Smooth muscle cell (in vitro differentiated cells): ENCODE measurements at regions not wholly inside any gene's neighbourhood (a gene's known extent, or its start where the extent isn't known, plus 50 kb on each side); places are given as distances from the start of the nearest gene placed in this dataset.

Experiments
- DNase-seq: peaks from one replicate; lab custom pipeline; 2025; ENCODE audit not compliant: unreplicated experiment; lab: John Stamatoyannopoulos, UW
- H2AFZ ChIP-seq: fragments of 200-600 bp; sonication (generic); 2 replicates; pipeline ENCODE4 v1.6.0; 2016; ENCODE audit warnings: antibody characterized with exemption, low read depth, mild to moderate bottlenecking
- H3F3A ChIP-seq: fragments of 200-600 bp; sonication (generic); 2 replicates; pipeline ENCODE4 v1.6.0; 2017; ENCODE audit warnings: antibody characterized with exemption, low read depth
- H3K27ac ChIP-seq: fragments of 200-600 bp; sonication (generic); 2 replicates; pipeline ENCODE4 v1.5.1; 2016; ENCODE audit warnings: low read depth, mild to moderate bottlenecking
- H3K27me3 ChIP-seq: fragments of 200-600 bp; sonication (generic); 2 replicates; pipeline ENCODE4 v1.6.1; 2016; ENCODE audit warnings: low read depth, mild to moderate bottlenecking
- H3K36me3 ChIP-seq: fragments of 200-600 bp; sonication (generic); 2 replicates; pipeline ENCODE4 v1.5.1; 2016; ENCODE audit warnings: low read depth
- H3K4me1 ChIP-seq: fragments of 200-600 bp; sonication (generic); 2 replicates; pipeline ENCODE4 v1.5.1; 2016; ENCODE audit warnings: low read depth
- H3K4me2 ChIP-seq: fragments of 200-600 bp; sonication (generic); 2 replicates; pipeline ENCODE4 v1.6.0; 2016; ENCODE audit warnings: mild to moderate bottlenecking
- H3K4me3 ChIP-seq: fragments of 200-600 bp; sonication (generic); 2 replicates; pipeline ENCODE4 v1.5.1; 2016; ENCODE audit warnings: mild to moderate bottlenecking
- H3K79me2 ChIP-seq: fragments of 200-600 bp; sonication (generic); 2 replicates; pipeline ENCODE4 v1.6.0; 2016; ENCODE audit warnings: low read depth, mild to moderate bottlenecking
- H3K9ac ChIP-seq: fragments of 200-600 bp; sonication (generic); 2 replicates; pipeline ENCODE4 v1.6.0; 2016; ENCODE audit warnings: low read depth
- H3K9me3 ChIP-seq: fragments of 200-600 bp; sonication (generic); replicated peaks from 2 replicates; pipeline ENCODE4 v1.5.1; 2016; ENCODE audit warnings: low read depth
- H4K20me1 ChIP-seq: fragments of 200-600 bp; sonication (generic); 2 replicates; pipeline ENCODE4 v1.6.0; 2016; ENCODE audit warnings: low read depth
- WGBS: methylation state at CpG from one replicate; pipeline ENCODE4 v1.1.7; 2016; ENCODE audit warnings: low lambda C conversion rate; 5-methylcytosine and 5-hydroxymethylcytosine counted together
- TF ChIP-seq, protein P1 (sequence below): fragments of 200-600 bp; sonication (generic); IDR thresholded peaks from 2 replicates; pipeline ENCODE4 v1.5.1; 2017; ENCODE audit warnings: borderline replicate concordance, mild to moderate bottlenecking, antibody characterized with exemption; ENCODE audit not compliant: insufficient read depth, poor library complexity, severe bottlenecking

DNA sequence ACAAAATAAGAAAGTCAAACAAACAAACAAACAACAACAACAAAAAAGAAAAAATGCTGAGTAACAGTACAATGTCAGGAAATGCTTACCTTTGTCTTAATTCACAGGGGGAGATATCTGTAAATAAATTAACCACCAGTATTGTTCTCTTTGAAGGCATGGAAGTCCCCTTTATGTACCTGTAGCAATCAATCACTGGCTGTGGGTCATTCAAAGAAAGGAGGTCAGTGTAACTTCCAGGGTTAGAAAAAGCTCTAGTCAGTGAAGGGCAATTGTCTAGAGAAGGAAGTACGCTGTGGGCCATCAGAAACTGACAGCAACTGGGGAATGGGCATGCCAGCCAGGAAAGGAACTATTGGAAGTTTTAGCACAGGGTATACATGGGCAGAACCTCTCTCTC lies 121.5 kb upstream of the LUZP2 start:
- 74% methylated on average over 1 of the region's 1 CpG for WGBS
- DNase-seq, result no peak

DNA sequence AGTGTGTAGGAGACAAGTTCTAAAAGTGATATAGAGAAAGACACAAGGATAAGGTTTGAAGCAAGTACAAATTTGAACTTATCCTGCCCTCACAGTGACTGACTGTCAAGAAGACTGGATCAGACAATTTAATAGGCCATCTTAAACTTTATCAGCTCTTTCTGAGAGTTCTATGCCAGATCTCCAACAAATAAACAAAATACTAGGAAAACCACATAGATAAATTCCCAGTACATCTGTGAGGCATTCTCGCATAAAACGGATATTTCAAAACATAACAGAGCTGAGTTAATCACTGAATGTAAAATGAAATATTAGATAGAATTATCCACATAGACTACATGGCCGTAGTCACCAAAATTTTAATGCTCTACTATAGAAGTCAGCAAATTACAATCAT lies 120.9 kb upstream of the LUZP2 start:
- 29% methylated on average over 3 of the region's 3 CpGs for WGBS
- no peak for DNase-seq
- Histone ChIP-seq H3F3A (peaks cover 11% of the 10 kb centered on the region), H3K4me3 (no peak overlapping the region), H3K27me3 (no peaks in the 10 kb centered on the region), H3K27ac (peak overlapping the region; percentile 22), H3K9ac (no peak overlapping the region), H3K79me2 (no peaks in the 10 kb centered on the region), H3K36me3 (no peaks in the 10 kb centered on the region), H4K20me1 (no peaks in the 10 kb centered on the region), H3K9me3 (no peaks in the 10 kb centered on the region), H2AFZ (peak overlapping the region; percentile 75), H3K4me2 (peak overlapping the region; percentile 28), H3K4me1 (peaks cover 23% of the 10 kb centered on the region)
- TF ChIP-seq, protein P1, sequence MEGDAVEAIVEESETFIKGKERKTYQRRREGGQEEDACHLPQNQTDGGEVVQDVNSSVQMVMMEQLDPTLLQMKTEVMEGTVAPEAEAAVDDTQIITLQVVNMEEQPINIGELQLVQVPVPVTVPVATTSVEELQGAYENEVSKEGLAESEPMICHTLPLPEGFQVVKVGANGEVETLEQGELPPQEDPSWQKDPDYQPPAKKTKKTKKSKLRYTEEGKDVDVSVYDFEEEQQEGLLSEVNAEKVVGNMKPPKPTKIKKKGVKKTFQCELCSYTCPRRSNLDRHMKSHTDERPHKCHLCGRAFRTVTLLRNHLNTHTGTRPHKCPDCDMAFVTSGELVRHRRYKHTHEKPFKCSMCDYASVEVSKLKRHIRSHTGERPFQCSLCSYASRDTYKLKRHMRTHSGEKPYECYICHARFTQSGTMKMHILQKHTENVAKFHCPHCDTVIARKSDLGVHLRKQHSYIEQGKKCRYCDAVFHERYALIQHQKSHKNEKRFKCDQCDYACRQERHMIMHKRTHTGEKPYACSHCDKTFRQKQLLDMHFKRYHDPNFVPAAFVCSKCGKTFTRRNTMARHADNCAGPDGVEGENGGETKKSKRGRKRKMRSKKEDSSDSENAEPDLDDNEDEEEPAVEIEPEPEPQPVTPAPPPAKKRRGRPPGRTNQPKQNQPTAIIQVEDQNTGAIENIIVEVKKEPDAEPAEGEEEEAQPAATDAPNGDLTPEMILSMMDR, result no peak

More for the DNA sequence above, 121.5 kb upstream of the LUZP2 start:
- Histone ChIP-seq H3K27me3 (no peaks in the 10 kb centered on the region), H4K20me1 (no peaks in the 10 kb centered on the region), H3F3A (peaks cover 11% of the 10 kb centered on the region), H3K9ac (no peak overlapping the region), H3K36me3 (no peaks in the 10 kb centered on the region), H3K79me2 (no peaks in the 10 kb centered on the region), H2AFZ (peak overlapping the region; percentile 75), H3K27ac (peak overlapping the region; percentile 22), H3K9me3 (no peaks in the 10 kb centered on the region), H3K4me3 (no peak overlapping the region), H3K4me2 (no peak overlapping the region), H3K4me1 (peaks cover 23% of the 10 kb centered on the region)
- TF ChIP-seq, protein P1, result no peak

DNA sequence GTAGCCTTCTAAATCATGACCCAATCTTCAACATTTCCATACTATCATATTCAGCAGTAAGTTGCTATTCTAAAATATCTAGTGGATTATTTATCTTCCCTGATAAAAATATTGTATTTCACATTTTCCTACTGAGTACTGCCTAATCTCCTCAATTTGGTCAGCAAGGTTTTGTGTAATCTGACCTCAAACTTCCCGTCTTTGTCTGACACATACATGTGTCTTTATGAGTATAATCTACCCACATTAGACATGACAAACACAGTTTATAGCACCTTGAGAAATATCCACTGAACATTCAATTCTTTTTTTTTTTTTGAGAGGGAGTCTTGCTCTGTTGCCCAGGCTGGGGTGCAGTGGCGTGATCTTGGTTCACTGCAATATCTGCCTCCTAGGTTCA lies 113.7 kb upstream of the LUZP2 start:
- Histone ChIP-seq H3K4me3 (no peak overlapping the region), H3K4me2 (no peak overlapping the region), H3K27me3 (no peaks in the 10 kb centered on the region), H2AFZ (no peak overlapping the region), H4K20me1 (no peaks in the 10 kb centered on the region), H3K9me3 (no peaks in the 10 kb centered on the region), H3F3A (no peaks in the 10 kb centered on the region), H3K79me2 (no peaks in the 10 kb centered on the region), H3K27ac (no peak overlapping the region), H3K36me3 (no peaks in the 10 kb centered on the region), H3K4me1 (no peaks in the 10 kb centered on the region), H3K9ac (no peak overlapping the region)
- WGBS, result 92% methylated on average over 2 of the region's 2 CpGs
- no peak for DNase-seq
- TF ChIP-seq, protein P1, result no peak

DNA sequence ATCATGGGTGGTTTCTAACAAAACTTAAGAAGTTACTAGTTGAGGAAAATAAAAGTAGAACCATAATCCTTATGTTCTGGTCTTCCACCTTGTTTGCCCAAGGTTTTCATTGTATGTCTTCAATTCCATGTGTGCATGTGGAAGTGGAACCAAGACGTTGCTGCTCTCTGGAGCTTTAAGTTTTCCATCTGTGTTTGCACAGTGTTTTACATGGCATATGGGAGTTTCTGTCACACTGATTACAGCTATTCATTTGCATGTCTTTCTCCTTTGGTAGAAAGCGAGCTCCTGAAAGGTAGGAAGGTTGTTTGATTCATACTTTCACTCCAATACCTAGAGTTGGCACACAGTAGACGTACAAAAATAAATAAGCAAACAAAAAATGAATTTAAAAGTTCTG lies 112.6 kb upstream of the LUZP2 start:
- Histone ChIP-seq H3K9me3 (no peaks in the 10 kb centered on the region), H3F3A (no peaks in the 10 kb centered on the region), H3K4me2 (no peak overlapping the region), H3K79me2 (no peaks in the 10 kb centered on the region), H3K9ac (no peak overlapping the region), H2AFZ (peak overlapping the region; percentile 39), H3K4me3 (no peak overlapping the region), H3K36me3 (no peaks in the 10 kb centered on the region), H3K27me3 (no peaks in the 10 kb centered on the region), H3K27ac (no peak overlapping the region), H3K4me1 (no peaks in the 10 kb centered on the region), H4K20me1 (no peaks in the 10 kb centered on the region)
- no peak for DNase-seq
- WGBS, result 66% methylated on average over 3 of the region's 3 CpGs
- TF ChIP-seq, protein P1, result no peak
